PC-9 (cell line): ENCODE measurements at regions not wholly inside any gene's neighbourhood (a gene's known extent, or its start where the extent isn't known, plus 50 kb on each side); places are given as distances from the start of the nearest gene placed in this dataset.

Experiments used
- BruUV-seq: library from RNA; stranded (reverse); fragments of 400-500 nt; replicated peaks from 2 replicates; lab custom pipeline; 2021; lab: Mats Ljungman, UMichigan
- CTCF ChIA-PET: fragments of 300-600 bp; sonication (Branson Sonifier 250); formaldehyde crosslinking; loops from one replicate; lab custom pipeline; 2022; ENCODE audit warnings: antibody characterized with exemption; lab: Charles Lee
- POLR2A ChIA-PET: fragments of 300-600 bp; sonication (Branson Sonifier 250); formaldehyde crosslinking; loops from one replicate; lab custom pipeline; 2022; ENCODE audit warnings: antibody characterized with exemption; ENCODE audit not compliant: unreplicated experiment; lab: Charles Lee
- DNase-seq, 2 experiments: peaks; one replicate each; pipeline versions ENCODE4 v3.0.0 to v3.0.0-alpha.2; 2015 to 2022; ENCODE audit warnings: mixed read lengths in 1 of 2
- H2AFZ ChIP-seq: fragments of 200-600 bp; sonication (generic); 2 replicates; pipeline ENCODE4 v1.8.1; 2017; ENCODE audit warnings: antibody characterized with exemption
- H3F3A ChIP-seq: fragments of 200-600 bp; sonication (generic); 2 replicates; pipeline ENCODE4 v1.8.1; 2017; ENCODE audit warnings: antibody characterized with exemption, mild to moderate bottlenecking, low read depth; ENCODE audit not compliant: insufficient read depth
- H3K27ac ChIP-seq: fragments of 200-600 bp; sonication (generic); 2 replicates; pipeline ENCODE4 v1.6.1; 2016; ENCODE audit warnings: mixed run types
- H3K27me3 ChIP-seq: fragments of 200-600 bp; sonication (generic); 2 replicates; pipeline ENCODE4 v1.6.1; 2016; ENCODE audit warnings: low read depth, mixed run types; ENCODE audit not compliant: insufficient read depth
- H3K36me3 ChIP-seq: fragments of 200-600 bp; sonication (generic); 2 replicates; pipeline ENCODE4 v1.6.1; 2016; ENCODE audit warnings: low read depth, mixed run types
- H3K4me1 ChIP-seq: fragments of 200-600 bp; sonication (generic); replicated peaks from 2 replicates; pipeline ENCODE4 v1.6.1; 2016; ENCODE audit warnings: mixed run types; ENCODE audit not compliant: insufficient read depth
- H3K4me2 ChIP-seq: fragments of 200-600 bp; sonication (generic); 2 replicates; pipeline ENCODE4 v1.6.1; 2017; ENCODE audit warnings: mixed run types
- H3K4me3 ChIP-seq: fragments of 200-600 bp; sonication (generic); 2 replicates; pipeline ENCODE4 v1.6.1; 2016; ENCODE audit warnings: mixed run types
- H3K79me2 ChIP-seq: fragments of 200-600 bp; sonication (generic); 2 replicates; pipeline ENCODE4 v1.6.1; 2017; ENCODE audit warnings: low read depth, mixed run types
- H3K9me2 ChIP-seq: fragments of 200-600 bp; sonication (generic); 2 replicates; pipeline ENCODE4 v1.8.1; 2017; ENCODE audit warnings: mild to moderate bottlenecking; ENCODE audit not compliant: insufficient read depth
- H3K9me3 ChIP-seq: fragments of 200-600 bp; sonication (generic); 2 replicates; pipeline ENCODE4 v1.8.1; 2016; ENCODE audit warnings: low read depth; ENCODE audit not compliant: insufficient read depth
- H4K20me1 ChIP-seq: fragments of 200-600 bp; sonication (generic); 2 replicates; pipeline ENCODE4 v1.8.1; 2017; ENCODE audit not compliant: insufficient read depth
- EZH2 ChIP-seq: fragments of 200-600 bp; sonication (generic); IDR thresholded peaks from 2 replicates; pipeline ENCODE4 v1.8.0; 2017; ENCODE audit warnings: antibody characterized with exemption, low read depth
- intact Hi-C: fragments of 100-400 bp; cut with micrococcal nuclease; formaldehyde crosslinking; loops from one replicate; pipeline ENCODE4 v1.10.0; 2022; ENCODE audit not compliant: unreplicated experiment
- TF ChIP-seq, protein P1 (sequence below): fragments of 200-600 bp; sonication (generic); conservative IDR thresholded peaks from 2 replicates; pipeline ENCODE4 v1.6.1; 2017; ENCODE audit warnings: mixed run types, antibody characterized with exemption, mild to moderate bottlenecking, moderate library complexity

DNA sequence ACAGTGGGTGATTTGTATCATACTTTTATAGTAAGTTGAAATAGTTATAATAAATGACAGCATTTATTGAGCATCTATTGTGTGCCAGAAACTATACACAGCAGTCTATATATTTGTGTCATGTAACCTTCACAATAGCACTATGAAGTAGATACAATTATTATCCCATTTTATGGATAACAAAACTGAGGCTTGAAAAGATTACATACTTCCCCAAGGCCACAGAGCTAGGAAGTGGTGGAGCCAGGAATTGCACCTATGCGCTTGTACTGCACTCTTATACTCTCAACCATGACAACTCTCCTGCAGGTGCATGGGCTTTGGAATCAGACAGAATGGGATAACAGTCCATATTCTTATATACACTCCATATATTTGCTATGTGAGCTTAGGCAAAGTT lies 110.6 kb upstream of the SOX5 start:
- ChIA-PET CTCF (no interaction called here), POLR2A (no interaction called here)

DNA sequence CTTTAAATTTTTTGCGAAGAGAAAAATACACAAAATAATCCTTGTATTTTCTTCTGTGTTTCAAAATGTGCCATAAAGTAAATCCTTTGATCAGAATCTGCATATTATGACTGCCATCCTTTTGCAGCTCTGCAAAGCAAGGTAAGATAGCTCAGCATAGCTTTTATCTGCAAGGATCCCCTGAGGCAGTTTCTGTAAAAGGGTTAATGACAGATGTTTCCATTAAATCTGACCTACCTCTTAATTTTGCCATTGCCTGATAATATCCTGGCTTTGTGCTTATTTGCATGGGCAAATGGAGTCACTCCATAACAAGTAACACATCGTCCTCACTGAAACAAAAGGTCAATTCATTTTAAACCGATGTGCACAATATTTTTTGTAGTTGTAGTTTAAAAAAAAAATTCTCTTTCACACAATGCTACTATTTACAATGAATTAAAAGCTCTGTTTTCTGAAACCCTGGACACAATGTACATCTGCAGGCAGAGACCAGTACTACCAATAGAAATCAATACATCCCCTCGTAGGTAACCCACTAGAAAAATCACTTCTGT lies 108.5 kb upstream of the SOX5 start:
- no peak for DNase-seq
- BruUV-seq: no TSS peak
- Histone ChIP-seq H3K4me3 (no peak overlapping the region), H3F3A (no peaks in the 10 kb centered on the region), H3K9me2 (no peaks in the 10 kb centered on the region), H2AFZ (no peak overlapping the region), H3K4me1 (no peaks in the 10 kb centered on the region), H3K27me3 (peaks cover 7% of the 10 kb centered on the region; the same call in 1 of the 2 replicates), H3K79me2 (no peaks in the 10 kb centered on the region), H3K4me2 (no peak overlapping the region), H4K20me1 (no peaks in the 10 kb centered on the region; the same call in 1 of the 2 replicates), H3K36me3 (no peaks in the 10 kb centered on the region), H3K9me3 (no peaks in the 10 kb centered on the region), H3K27ac (no peak overlapping the region)
- intact Hi-C loops: no loop called here
- POLR2A ChIA-PET: no interaction called here
- TF ChIP-seq, protein P1, sequence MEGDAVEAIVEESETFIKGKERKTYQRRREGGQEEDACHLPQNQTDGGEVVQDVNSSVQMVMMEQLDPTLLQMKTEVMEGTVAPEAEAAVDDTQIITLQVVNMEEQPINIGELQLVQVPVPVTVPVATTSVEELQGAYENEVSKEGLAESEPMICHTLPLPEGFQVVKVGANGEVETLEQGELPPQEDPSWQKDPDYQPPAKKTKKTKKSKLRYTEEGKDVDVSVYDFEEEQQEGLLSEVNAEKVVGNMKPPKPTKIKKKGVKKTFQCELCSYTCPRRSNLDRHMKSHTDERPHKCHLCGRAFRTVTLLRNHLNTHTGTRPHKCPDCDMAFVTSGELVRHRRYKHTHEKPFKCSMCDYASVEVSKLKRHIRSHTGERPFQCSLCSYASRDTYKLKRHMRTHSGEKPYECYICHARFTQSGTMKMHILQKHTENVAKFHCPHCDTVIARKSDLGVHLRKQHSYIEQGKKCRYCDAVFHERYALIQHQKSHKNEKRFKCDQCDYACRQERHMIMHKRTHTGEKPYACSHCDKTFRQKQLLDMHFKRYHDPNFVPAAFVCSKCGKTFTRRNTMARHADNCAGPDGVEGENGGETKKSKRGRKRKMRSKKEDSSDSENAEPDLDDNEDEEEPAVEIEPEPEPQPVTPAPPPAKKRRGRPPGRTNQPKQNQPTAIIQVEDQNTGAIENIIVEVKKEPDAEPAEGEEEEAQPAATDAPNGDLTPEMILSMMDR: no peak
- CTCF ChIA-PET: no interaction called here

More for the DNA sequence above, 110.6 kb upstream of the SOX5 start:
- Histone ChIP-seq H4K20me1 (no peaks in the 10 kb centered on the region; the same call in 1 of the 2 replicates), H3K79me2 (no peaks in the 10 kb centered on the region), H2AFZ (no peak overlapping the region), H3K4me1 (no peaks in the 10 kb centered on the region), H3K36me3 (no peaks in the 10 kb centered on the region), H3K9me3 (no peaks in the 10 kb centered on the region), H3K4me2 (no peak overlapping the region), H3K27ac (no peak overlapping the region), H3F3A (no peaks in the 10 kb centered on the region), H3K4me3 (no peak overlapping the region), H3K9me2 (no peaks in the 10 kb centered on the region), H3K27me3 (no peaks in the 10 kb centered on the region)
- intact Hi-C loops: no loop called here
- no peak for DNase-seq
- no TSS peak for BruUV-seq
- TF ChIP-seq, protein P1: no peak
- TF ChIP-seq EZH2: no peak

DNA sequence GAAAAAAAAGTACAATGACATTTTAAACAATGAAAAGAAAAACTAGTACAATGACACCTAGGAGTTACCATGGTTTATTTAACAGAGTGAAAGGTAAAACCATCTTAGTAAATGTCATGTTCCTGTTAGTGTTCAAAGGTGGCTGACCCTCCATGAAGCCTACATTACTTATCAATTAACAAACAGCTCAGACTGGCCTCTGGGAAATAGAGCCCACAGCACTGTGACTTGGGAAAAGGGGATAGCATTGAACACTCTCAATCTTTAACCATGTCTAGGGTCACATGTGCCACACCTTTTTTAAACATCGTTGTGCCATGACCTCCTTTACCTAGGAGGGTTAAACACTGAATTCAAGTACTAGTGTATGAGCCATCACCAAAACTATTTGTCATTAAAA lies 106.3 kb upstream of the SOX5 start:
- no peak overlapping the region for H3K4me2 ChIP-seq
- H3K4me3 ChIP-seq: no peak overlapping the region
- no peak overlapping the region for H3K27ac ChIP-seq
- no peaks in the 10 kb centered on the region for H3K4me1 ChIP-seq
- H3K79me2 ChIP-seq: no peaks in the 10 kb centered on the region
- H2AFZ ChIP-seq: no peak overlapping the region
- no peaks in the 10 kb centered on the region for H3K9me3 ChIP-seq
- H3K9me2 ChIP-seq: no peaks in the 10 kb centered on the region; the same call in 1 of the 2 replicates
- no TSS peak for BruUV-seq
- intact Hi-C loops: no loop called here
- ChIA-PET POLR2A (no interaction called here), CTCF (no interaction called here)
- no peaks in the 10 kb centered on the region for H3F3A ChIP-seq
- peaks cover 7% of the 10 kb centered on the region; the same call in 1 of the 2 replicates for H3K27me3 ChIP-seq
- no peak for TF ChIP-seq EZH2
- TF ChIP-seq, protein P1: no peak
- no peaks in the 10 kb centered on the region; the same call in 1 of the 2 replicates for H4K20me1 ChIP-seq
- no peaks in the 10 kb centered on the region for H3K36me3 ChIP-seq
- DNase-seq: no peak
